DMS114 treated with DMSO at 0.1 percent for 48 hours (cell line): ENCODE measurements at regions not wholly inside any gene's neighbourhood (a gene's known extent, or its start where the extent isn't known, plus 50 kb on each side); places are given as distances from the start of the nearest gene placed in this dataset.

ENCODE experiments used
- DNase-seq: peaks from one replicate; lab custom pipeline; 2025; ENCODE audit not compliant: unreplicated experiment; lab: John Stamatoyannopoulos, UW

DNA sequence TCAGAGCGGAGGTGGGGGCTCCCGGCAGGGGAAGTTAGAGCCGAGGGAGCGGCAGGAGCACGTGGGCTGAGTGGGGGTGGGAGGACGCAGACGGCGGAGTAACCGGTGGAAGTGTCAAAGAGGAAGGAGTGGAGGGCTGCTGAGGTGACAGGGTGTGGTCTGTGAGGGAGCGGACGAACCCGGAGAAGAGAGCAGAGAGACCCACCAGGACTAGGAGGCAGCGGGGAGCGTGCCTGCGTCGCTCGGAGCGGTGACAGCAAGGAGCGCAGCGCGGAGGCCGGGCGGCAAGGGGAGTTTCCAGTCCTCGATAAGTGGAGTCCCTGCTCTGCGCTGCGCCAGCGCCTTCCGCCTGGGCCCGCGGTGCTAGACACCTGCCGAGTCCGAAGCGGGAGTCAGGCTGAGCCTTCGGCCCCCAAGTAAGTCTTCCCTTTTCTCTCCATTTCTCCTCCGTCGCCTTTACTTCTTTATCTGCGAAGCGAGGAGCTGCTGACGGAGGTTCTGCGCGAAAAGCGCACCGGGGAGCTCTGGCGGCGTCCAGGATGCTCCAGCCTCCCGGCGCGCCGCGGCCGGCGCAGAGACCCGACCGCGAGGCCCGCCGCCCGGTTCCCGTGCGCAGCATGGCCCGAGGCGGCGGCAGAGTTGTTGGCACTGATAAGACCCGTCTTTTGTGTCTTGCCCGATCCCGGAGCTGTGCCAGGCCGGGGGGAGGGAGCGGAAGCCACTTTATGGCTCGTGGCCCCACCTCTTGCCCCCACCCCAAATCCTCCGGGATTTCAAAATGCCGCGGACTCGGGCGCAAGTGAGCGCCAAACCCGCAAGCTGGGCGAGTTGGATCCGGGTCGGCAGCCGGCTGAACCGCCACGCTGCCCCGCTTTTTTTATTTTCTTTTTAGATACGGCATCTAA, 533.0 kb upstream of the SEMA6D start:
- no peak for DNase-seq

DNA sequence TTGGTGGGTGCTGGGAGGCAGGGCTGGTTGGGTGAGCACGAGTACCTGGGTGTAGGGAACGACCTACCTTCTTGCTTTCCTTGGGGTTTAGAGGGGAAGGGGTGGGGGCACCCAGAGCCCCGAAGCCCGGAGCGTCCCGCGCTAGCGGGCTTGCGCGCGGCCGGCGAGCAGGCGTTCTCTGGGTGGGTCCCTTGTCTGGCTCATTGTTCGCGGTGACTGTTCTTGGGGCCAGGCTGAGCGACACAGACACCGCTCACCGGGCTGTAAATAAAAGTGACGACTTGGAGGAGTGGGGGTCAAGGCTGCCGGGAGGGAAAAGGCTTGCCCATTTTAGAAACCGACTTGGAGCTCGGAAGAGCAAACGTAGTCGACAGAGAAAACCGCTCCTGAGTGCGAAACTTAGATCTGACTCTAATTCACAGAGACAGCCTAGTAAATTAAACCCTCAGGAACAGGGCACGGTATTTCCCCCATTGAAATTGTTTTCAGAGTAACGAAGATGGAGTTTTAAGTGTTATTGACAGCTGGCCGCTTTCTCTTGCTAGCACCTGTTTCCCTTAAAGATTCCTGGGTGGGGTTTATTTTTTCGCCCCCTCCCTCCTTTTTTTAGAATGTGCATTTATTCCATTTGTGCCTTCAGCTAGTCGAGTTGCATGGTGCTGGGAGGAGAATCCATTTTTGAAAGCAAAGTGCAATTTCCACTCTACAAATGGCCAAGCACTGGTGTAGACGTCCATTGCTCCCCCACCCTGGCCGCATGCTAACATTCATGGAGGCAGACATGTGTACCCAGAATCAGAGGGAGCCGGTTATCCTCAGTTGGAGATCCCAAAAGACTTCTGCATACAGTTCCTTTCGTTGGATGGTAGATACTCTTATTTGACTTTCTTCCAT, 532.1 kb upstream of the SEMA6D start:
- no peak for DNase-seq

DNA sequence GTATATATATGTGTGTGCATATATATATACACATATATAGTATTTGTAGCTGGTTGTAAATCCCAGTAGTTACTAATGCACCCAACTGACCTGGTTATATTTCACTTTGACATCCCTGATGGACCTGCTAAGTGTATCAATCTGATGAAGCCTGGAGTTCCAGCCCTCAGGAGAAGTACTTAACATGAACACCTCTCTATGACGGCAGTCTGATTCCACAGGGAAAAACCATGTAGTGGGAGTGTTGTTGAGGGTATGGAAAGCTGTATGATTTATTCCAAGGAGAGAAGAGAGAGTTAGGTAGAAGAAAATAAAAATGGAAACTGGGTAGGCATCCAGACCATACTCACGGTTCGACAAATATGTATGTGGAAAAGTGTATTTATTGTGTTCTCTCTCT, 531.2 kb upstream of the SEMA6D start:
- no peak for DNase-seq

DNA sequence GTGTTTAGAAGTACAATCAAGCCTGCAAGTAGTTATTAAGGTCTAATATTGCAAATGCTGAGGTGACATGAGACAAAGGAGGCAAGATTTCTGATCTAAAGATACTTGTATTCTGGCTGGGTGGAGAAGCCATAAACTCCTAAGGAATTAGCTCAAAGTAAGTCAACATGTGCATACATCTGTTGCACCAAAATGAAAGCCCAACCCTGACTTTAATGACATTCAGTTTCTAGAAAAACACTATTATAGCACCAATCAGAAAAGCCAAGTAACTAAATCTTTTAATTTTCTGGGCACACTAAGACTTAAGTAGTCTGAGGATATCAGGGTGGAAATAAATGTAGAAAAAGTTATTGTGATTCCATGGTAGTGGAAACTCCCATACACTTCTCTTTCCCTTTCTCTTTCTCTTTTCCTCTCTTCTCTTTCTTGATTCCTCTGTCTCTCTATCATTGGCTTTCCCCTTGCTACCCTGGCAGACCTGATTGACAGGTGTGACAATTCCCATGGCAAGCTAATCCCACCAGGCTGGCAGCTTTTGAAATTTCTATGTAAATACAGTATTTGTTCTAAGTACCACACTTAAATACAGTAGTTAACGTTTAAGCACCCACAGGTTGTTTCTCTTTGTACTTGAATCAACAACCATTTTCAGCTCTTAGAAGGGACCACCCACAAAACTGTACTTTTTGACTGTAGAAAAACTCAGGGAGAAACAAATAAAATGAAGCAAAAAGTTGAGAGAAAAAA, 528.4 kb upstream of the SEMA6D start:
- DNase-seq, result no peak

DNA sequence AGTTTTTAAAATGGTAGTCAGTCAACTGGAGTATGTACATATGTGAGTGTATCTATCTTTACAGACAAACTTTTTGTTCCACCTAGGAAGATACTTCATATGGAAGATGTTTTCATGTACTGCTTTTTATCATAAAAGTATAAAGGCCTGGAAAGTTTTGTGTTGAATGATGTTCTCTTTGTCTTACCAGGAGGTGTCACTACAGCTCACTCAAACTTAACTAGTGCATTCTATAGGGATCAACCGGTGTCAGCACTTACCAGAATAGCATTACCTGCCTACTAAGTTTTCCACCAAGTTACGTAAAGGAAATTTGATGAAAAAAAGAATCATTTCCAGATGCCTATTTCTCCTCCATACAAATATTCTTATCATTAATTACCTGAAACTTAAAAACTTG, 522.6 kb upstream of the SEMA6D start:
- no peak for DNase-seq

DNA sequence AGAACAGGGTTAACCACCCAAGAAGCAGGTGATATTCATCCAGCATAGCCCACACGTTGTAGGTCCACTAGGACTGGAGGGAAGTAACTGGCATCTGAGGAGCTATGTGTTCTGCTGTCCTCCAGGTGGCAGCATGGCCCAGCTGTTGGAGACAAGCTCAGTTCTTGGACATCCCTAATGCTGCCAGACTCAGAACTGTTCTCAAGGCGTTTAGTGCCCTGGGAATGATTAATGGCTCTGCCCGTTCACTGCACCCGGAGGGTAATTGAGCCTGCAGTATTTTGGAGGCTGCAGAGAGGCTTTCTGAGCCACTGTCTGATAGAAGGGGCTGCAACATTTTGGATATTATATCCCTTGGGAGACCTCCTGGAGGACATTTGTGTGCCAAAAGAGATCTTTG, 521.3 kb upstream of the SEMA6D start:
- peak; percentile 63 for DNase-seq

DNA sequence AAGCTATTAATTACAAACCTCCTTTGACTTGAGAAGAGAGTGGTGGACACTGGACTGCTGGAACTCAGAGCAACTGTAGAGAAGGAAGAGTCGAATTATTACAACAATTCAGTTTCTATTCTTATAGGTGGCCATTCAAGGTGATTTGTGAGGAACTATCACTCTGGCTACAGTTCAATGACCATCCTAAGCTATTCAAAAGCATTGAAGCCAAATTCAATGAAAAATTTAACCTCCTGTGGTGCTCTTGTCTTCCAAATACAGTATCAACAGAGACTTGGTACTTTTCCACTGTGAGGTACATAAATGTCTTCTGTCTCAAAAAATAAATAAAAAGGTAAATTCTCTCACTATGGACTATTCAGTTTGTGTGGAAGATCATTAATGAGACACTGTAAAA, 513.3 kb upstream of the SEMA6D start:
- no peak for DNase-seq

DNA sequence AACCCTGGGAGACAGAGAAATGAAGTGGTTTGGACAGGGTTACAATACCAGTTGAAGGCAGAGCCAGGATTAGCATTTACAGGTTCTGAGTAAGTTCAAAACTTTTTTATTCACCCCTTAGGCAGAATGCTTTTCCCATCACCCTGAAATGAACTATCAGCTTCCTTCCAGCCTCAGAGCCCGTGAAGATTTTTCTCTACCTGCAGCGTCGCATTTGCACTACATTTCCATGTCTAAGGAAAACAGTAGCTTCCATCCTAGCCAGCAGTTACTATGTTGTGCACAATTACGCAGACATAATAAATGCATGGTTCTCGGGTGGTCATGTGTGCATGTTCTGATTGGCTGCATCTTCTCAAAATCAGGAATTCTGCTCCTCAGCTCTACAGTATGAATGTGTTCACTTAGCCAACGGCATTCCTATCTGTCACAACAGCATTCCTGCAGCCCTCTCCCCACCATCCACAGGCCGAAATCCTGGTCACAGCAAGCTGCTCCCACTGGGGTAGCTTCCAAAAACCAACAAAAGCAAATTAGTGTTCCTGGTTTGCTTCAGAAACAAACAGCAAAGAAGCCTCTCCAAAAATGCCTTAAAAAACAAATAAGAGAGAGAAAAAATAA, 510.8 kb upstream of the SEMA6D start:
- DNase-seq, result no peak

DNA sequence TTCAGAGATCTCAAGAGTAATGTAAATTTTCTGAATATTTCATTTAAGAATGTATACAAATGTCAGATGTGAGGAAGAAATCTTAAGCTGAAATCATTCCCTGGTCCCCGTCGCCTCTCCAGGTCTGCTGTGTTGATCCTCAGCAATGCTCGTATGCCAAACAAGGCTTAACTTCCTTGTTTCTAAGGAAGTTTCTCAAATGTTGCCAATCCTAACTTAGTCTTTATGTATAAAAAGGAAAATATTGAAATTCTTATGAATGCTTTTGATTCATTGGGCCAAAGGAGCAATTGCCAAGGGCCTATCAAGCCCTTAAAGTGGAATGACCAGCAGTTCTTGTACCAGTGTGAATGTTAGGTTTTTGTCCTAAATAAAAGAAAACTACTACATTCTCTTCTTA, 507.7 kb upstream of the SEMA6D start:
- no peak for DNase-seq

DNA sequence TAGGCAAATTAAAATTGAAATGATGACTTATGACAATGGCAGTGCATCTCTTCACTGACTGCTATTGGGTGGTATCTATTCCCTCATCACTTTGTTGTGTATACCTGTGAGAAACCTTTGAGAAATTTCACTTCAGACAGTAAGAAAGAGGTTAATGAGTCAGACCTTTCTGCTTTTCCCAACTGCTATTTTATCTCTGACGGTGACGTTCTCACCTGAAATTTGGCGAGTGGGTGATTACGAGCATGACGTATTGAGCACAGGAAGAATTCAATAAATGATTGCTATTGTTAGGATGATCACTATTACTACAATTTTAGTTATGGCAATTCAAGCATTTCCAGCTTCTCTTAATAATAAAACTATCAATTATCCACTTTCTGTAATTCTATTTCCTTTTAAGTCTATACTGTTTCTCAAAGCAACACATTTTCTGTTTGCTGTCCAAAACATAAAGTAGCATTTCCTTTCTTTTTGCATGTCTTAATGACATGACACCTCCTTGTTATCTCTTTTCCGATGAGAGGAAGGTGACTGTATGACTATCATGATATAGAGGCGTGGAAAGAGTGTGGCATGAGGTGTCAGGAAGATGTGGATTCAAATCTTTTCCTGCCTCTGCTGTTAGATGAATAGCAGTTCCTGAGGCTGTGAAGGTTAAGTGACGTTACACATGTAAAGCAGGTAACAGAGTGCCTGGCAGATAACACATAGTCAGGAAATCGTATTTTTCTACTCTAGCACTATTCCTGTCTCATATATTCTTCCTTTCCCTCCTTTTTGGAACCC, 504.9 kb upstream of the SEMA6D start:
- no peak for DNase-seq

DNA sequence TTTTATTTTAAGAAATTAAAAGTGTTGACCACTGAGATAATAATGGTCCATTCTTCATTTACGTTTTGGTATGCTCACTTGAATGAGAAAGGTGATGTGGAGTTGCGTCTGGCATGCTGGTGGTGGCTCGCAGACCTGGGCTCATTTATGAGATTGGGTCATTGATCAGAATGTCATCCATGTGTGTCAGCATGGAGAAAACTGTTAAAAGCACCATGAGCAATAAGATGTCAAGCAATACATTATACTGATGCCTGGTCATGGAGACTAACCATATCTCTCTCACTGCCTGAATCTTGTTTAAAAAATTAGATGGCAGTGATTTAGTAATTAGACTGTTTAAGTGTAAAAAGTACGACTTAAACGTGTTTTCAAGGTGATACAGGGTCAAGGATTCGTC, 503.4 kb upstream of the SEMA6D start:
- no peak for DNase-seq

DNA sequence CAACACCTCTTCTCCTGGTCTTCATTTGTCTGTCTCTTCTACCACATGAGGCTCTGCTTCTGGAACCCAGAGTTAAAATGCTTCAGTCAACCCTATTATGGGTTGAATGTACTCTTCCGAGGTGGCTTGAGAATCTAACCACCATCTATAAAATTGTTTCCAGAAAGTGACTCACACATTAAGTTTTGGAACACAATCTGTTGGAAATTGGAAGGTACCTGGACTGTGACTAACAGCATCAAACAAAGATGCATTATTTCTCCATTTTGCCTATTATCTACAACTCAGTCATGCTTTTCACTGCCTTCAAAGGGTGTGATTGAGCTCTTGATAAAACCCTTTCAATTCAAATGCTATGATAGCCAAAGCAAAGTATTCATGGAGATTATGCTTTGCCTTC, 499.0 kb upstream of the SEMA6D start:
- no peak for DNase-seq

DNA sequence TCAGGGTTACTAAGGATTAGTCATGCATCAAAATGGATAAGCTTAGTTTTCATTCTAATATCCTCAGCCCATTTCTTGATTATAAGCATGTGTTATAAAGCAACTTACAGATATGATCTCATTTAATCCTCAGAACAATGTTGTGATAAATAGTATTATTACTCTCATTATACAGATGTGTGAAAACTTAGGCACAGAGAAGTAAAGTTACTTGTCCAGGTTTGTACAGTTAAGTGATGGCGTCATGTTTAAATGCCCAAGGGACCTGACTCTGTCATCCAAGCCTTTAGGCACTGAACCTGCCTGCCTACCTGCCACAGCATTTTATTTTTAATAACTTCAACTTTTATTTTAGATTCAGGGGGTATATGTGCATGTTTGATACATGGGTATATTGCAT, 472.9 kb upstream of the SEMA6D start:
- DNase-seq, result no peak

DNA sequence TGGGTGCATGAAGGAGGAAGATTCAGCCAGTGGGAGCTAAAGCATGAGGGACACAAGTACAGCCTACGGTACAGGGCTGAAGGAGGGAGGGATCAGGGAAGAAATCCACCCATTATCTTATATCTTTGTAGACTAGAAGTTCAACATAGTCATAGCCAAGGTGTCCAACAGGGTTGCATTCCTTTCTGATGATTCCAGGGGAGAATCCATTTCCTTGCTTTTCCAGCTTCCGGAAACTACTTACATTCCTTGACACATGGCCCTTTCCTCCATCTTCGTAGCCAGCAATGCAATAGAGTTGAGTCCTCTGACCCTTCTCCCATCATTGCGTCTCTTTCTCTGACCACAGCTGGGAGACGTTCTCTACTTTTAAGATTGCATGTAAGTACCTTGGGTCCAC, 471.0 kb upstream of the SEMA6D start:
- DNase-seq, result no peak

DNA sequence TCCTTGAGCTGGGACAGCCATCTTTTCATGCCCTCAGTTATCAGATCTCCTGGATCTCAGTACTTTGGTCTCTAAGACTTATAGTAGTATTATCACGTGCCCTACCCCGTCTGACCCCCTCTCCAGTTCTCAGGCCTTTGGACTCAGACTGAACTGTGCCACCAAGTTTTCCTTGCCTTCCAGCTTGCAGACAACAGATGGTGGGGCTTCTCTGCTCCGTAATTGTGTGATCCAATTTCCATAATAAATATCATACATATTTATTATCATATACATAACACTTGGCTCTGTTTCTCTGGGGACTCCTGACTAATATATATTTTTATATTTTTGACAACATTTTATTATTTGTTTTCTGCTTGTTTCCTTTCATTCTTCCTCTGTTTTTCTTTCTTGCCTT, 458.8 kb upstream of the SEMA6D start:
- DNase-seq, result no peak

DNA sequence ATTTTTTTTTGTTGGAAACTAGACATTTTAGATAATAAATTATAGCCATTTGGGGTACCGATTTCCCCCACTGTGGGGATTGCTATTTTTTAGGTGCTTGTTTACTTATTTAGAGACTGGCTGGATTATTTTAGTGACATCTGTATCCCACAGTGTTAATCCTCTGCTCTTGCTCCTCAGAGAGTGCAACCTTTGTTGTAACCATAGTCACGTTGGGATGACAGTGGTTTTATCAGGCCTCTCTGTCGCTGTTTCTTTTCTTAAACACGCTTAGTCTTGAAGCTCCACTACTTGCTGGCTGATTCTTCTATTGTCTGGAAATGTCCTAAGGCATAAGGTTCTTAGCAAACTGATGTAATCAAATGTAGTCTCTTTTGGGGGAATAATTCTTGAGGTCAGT, 451.6 kb upstream of the SEMA6D start:
- no peak for DNase-seq

DNA sequence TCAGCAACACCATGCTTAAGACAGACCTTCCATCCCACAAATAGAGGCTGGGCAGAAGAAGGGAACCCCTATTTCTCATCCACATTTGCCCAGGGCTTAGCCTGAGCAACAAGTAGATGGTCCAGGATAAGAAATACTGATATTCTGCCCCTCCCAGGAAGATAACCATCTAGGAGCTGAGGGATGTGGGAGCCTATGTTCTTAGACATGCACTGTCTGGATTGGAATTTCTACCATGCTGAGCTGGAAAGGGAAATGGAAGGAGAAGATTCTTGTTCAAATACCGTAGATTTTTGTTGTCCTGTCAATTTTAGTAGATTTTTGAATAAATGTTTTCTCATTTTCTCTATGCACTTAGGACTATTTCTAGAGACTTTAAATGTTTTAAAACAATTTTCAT, 450.7 kb upstream of the SEMA6D start:
- no peak for DNase-seq

DNA sequence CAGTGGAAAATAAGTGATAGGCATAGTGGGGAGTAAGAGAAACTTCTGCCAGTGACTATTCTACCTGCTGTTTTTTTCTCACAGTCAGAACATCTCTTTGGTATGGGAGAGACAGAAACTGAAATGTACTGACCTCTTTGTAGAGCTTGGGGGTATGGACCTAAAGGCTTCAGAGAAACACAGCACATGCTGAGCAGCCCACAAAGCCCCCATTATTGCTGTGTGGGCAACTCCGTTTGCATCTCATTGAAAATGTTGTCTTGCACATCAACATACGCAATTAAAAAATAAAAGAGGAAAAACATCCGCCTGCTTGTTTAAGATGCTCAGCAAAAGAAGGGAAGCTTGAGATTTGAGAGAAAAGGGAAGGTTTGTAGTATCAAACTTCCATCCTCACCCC, 443.4 kb upstream of the SEMA6D start:
- no peak for DNase-seq

DNA sequence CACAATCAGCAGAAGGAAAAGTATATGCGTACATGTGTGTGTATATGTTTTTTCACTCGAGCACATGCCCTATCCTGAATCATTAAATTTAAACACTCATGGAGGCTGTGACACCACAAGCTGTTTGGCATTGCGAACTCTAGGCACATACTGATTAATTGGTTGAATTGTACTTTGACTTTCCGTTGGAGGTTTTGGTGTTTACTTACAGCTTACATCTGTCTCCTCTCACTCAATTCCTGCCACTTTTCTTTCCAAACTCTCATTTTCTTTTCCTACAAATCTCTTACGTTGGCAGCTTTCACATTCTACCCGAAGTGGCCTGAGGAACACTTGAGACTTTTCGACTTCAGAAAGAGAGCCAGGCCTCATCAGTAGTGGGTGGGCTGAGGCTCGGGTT, 434.1 kb upstream of the SEMA6D start:
- no peak for DNase-seq

DNA sequence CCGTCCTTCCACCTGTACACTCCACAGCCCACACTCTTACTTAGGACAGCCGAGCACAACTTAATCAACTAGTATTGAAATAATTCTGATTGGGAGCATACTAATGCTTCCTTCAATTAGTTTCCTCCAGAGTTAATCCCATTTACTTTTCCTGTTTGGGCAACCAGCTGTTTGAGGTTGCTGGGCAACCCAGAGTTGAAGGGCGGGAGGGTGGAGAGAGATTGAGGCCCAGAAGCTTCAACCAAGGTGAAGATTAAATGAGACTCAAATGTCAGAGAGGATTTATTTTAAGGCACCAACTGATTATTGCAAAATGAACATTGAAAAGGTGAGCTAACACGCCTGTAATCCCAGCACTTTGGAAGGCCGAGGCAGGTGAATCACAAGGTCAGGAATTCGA, 428.5 kb upstream of the SEMA6D start:
- DNase-seq, result no peak
